Activated naive CD4-positive, alpha-beta T cell treated with anti-CD3 and anti-CD28 coated beads, Interleukin-2, amount 50 U/mL, for 24 hours (primary cell): ENCODE measurements at regions not wholly inside any gene's neighbourhood (a gene's known extent, or its start where the extent isn't known, plus 50 kb on each side); places are given as distances from the start of the nearest gene placed in this dataset.
A peak's percentile ranks its signal among the peaks of the same experiment; 100 is the strongest.

Experiments
- H3K27ac Mint-ChIP-seq: one replicate; pipeline ENCODE4 v1.8.0; 2021; ENCODE audit warnings: mild to moderate bottlenecking, mixed read lengths
- H3K27me3 Mint-ChIP-seq: one replicate; pipeline ENCODE4 v1.8.0; 2021; ENCODE audit warnings: mixed read lengths
- H3K36me3 Mint-ChIP-seq: one replicate; pipeline ENCODE4 v1.8.0; 2021; ENCODE audit warnings: mixed read lengths
- H3K4me1 Mint-ChIP-seq: one replicate; pipeline ENCODE4 v1.8.0; 2021; ENCODE audit warnings: mixed read lengths
- H3K4me3 Mint-ChIP-seq: one replicate; pipeline ENCODE4 v1.8.0; 2021; ENCODE audit warnings: mild to moderate bottlenecking, mixed read lengths
- H3K9me3 Mint-ChIP-seq: one replicate; pipeline ENCODE4 v1.8.0; 2021; ENCODE audit warnings: mixed read lengths

DNA sequence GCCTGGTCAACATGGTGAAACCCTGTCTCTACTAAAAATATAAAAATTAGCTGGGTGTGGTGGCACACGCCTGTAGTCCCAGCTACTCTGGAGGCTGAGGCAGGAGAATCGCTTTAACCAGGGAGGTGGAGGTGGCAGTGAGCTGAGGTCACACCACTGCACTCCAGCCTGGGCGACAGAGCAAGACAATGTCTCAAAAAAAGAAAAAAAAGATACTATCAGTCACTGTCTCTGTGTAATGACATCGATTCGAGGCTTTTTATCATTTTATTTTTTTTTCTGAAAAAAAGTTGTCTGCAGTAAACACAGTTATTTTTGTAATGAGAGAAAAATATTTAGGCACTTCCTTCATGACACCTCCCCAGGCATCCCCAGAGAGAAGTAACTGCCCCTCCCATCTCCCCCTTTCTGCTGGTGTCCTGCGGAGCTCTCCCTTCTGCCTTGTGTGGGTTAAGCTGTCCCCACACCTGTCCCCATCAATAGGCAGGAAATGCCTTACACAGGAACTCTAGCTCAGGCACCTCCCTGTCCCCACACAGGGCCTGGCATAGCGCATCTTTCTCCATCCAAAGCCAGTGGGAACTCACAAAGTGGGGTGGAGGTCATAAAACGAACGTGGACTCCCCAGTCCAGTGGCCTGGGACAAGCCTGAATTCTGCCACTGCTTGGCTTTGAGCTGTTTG, 132.0 kb downstream of the SYF2 start:
- Mint-ChIP-seq H3K9me3 (no peaks in the 10 kb centered on the region), H3K4me3 (peak overlapping the region; percentile 9), H3K36me3 (no peaks in the 10 kb centered on the region), H3K27ac (no peak overlapping the region), H3K4me1 (peaks cover 47% of the 10 kb centered on the region), H3K27me3 (no peaks in the 10 kb centered on the region)

DNA sequence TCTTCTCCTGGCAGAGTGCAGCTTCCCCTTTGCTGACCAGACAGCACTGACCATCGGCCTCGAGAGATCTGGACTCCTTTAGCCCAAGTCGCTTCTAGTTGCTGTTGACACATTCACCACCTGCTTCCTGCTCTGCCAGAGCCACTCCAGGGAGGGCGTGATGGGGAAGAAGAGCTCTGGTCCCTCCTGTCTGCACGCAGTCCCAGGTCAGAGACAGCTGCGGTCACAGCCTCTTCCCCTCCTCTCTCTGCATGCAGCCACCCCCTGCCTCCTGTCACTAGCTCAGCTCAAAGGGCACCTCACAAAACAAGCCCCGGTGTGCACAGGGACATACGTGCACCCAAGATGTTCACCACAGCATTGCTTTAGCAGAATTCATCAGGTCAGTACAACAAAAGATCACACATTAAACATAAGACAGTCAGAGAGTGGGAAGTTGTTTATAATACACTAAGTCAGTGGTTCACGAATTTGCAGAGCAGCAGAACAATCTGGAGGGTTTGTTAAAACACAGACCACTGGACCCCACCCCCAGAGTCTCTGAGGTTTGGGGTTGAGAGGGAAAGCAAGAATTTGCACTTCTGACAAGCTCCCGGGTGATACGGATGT, 132.9 kb downstream of the SYF2 start:
- H3K27ac Mint-ChIP-seq: no peak overlapping the region
- H3K4me1 Mint-ChIP-seq: peaks cover 54% of the 10 kb centered on the region
- no peaks in the 10 kb centered on the region for H3K9me3 Mint-ChIP-seq
- peak overlapping the region; percentile 34 for H3K4me3 Mint-ChIP-seq
- no peaks in the 10 kb centered on the region for H3K27me3 Mint-ChIP-seq
- no peaks in the 10 kb centered on the region for H3K36me3 Mint-ChIP-seq

DNA sequence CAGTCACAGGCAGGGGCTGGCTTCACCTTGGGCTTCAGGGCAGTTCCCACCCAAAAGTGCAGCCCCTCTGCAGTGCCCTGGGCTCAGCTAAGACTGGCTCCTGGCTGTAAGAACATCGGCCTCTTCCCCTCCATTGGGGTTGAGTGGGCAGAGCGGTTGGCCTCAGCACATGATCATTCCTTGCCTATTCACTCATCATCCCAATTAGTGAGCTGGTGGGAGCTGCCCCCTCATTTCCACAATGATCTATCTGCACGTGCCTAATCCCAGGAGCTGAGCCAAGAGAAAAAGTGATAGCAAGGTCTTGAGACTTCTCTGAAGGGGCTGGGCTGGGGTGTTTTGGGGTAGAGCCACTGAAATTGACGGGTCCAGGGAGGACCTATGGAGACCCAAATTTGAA, 133.6 kb downstream of the SYF2 start:
- no peaks in the 10 kb centered on the region for H3K9me3 Mint-ChIP-seq
- H3K4me3 Mint-ChIP-seq: no peak overlapping the region
- H3K36me3 Mint-ChIP-seq: no peaks in the 10 kb centered on the region
- peaks cover 54% of the 10 kb centered on the region for H3K4me1 Mint-ChIP-seq
- no peak overlapping the region for H3K27ac Mint-ChIP-seq
- H3K27me3 Mint-ChIP-seq: no peaks in the 10 kb centered on the region

DNA sequence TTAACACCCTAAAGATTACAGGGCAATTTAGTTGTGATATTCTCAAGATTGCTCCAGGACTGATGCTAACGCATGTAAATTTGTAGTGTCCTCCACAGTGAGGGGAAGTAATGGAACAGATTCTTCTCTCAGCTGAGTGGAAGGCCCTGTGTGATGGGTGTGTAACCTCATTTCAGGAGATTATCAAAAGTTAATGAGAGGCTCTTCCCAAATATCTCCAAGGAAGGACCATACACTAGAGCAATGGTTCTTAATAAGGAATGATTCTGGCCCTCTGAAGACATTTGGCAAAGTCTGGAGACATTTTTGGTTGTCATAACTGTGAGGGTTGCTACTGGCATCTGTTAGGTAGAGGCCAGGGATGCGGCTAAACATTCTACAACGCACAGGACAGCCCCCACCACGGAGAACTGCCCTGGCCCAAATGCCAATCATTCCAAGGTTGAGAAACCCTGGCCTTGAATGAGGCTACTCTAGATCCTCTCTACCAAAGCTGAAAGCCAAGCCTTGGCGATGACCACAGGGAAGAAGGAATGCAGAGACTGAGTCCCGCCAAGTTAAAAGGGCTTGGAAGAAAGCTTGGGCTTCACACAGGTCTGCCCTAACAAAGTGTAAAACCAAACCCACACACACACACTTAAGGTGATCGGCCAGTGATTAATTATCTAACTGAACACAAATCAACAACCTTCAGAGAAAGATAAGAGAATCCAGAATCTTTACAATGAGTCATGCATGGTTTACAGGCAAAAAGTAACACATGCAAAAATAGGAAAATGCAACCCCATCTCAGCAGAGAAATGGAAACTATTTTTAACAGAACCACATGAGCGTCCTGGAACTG, 135.8 kb downstream of the SYF2 start:
- H3K4me3 Mint-ChIP-seq: no peak overlapping the region
- H3K36me3 Mint-ChIP-seq: no peaks in the 10 kb centered on the region
- no peaks in the 10 kb centered on the region for H3K27me3 Mint-ChIP-seq
- H3K27ac Mint-ChIP-seq: peak overlapping the region; percentile 15
- H3K9me3 Mint-ChIP-seq: no peaks in the 10 kb centered on the region
- H3K4me1 Mint-ChIP-seq: peaks cover 50% of the 10 kb centered on the region

DNA sequence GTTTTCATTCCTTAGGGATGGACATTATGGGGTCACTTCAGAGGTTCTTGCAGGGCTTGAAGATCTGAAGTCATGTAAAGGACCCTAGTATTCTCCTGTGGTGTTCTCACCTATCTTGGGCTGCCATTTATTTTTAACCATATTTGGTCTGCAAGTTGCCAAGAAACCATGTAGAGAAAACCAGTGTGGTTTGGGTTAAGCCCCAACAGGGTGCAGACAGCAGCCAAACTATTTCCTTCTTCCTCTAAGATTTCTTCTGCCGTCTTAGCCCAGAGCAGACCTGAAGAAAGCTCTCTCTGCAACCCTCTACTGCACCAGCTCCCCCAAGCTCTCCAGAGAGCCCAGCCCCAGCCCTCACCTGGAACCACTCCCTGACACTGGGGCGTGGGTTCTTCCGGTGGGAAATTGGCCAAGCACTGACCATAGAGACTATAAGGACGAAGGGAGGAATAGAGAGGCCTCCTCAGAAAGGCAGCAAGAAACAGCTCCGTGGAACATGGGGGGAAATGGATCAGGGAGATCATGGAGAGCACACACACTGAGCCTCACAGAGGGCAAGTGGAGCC, 136.6 kb downstream of the SYF2 start:
- Mint-ChIP-seq H3K9me3 (no peaks in the 10 kb centered on the region), H3K36me3 (no peaks in the 10 kb centered on the region), H3K4me3 (no peak overlapping the region), H3K27ac (peak overlapping the region; percentile 46), H3K4me1 (peaks cover 42% of the 10 kb centered on the region), H3K27me3 (no peaks in the 10 kb centered on the region)

DNA sequence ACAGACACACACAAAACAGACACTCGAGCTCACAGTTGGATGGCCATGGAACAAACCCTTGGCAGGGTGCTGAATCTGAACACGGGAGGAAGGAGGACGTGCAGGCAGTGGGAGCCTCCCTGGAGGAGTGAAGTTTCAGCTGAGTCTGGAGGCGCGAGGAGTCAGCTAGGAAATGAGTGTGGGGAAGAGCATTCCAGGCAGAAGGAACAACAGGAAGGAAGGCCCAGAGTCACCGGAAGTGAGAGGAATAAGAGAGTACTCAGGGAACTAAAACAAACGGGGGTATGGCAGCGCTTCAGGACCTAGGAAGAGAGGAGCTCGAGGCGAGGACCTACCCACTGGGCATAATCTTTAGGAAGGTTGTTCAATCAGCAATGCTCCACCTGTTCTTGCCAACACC, 137.3 kb downstream of the SYF2 start:
- Mint-ChIP-seq H3K4me3 (no peak overlapping the region), H3K27ac (no peak overlapping the region), H3K4me1 (peaks cover 37% of the 10 kb centered on the region), H3K27me3 (no peaks in the 10 kb centered on the region), H3K9me3 (no peaks in the 10 kb centered on the region), H3K36me3 (no peaks in the 10 kb centered on the region)

DNA sequence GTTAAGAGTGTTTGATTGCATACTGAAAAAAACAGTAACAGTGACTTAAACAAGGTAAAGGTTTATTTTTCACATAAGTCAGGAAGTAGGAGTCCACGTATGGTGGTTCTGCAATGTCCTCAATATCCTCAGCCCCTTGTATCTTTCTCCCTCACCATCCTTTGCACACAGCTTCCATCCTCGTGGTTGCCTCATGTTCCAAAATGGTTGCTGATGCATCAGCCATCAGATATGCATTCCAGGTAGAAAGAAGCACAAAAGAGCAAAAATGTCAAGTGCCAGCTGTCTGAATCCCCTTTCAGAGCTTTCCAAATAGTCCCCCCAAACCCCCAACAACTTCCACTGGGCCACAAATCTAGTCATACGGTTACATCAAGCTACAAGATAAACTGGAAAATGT, 138.1 kb downstream of the SYF2 start:
- peaks cover 30% of the 10 kb centered on the region for H3K4me1 Mint-ChIP-seq
- H3K27ac Mint-ChIP-seq: no peak overlapping the region
- H3K27me3 Mint-ChIP-seq: no peaks in the 10 kb centered on the region
- H3K4me3 Mint-ChIP-seq: no peak overlapping the region
- no peaks in the 10 kb centered on the region for H3K36me3 Mint-ChIP-seq
- H3K9me3 Mint-ChIP-seq: no peaks in the 10 kb centered on the region

DNA sequence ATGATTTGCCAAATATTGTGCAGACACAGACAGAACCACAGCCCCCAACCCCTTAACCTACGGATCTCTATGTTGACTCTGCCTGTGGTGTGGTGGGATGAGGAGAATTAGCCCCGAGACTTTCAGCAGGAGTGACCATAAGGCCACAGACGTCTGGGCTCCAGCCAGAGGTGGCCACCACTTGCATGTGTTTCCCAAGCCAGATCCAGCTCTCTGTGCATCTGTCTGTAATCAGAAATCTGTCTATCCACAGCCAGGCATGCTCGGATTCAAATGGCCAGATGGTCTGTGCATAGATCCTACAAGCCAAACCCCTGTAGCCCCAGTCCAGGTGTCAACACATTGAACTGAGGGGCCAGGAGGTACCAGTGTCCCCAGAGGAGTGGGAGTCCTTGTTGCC, 140.6 kb downstream of the SYF2 start:
- no peaks in the 10 kb centered on the region for H3K36me3 Mint-ChIP-seq
- H3K4me3 Mint-ChIP-seq: no peak overlapping the region
- peaks cover 20% of the 10 kb centered on the region for H3K4me1 Mint-ChIP-seq
- H3K27ac Mint-ChIP-seq: peak overlapping the region; percentile 23
- no peaks in the 10 kb centered on the region for H3K9me3 Mint-ChIP-seq
- no peaks in the 10 kb centered on the region for H3K27me3 Mint-ChIP-seq

DNA sequence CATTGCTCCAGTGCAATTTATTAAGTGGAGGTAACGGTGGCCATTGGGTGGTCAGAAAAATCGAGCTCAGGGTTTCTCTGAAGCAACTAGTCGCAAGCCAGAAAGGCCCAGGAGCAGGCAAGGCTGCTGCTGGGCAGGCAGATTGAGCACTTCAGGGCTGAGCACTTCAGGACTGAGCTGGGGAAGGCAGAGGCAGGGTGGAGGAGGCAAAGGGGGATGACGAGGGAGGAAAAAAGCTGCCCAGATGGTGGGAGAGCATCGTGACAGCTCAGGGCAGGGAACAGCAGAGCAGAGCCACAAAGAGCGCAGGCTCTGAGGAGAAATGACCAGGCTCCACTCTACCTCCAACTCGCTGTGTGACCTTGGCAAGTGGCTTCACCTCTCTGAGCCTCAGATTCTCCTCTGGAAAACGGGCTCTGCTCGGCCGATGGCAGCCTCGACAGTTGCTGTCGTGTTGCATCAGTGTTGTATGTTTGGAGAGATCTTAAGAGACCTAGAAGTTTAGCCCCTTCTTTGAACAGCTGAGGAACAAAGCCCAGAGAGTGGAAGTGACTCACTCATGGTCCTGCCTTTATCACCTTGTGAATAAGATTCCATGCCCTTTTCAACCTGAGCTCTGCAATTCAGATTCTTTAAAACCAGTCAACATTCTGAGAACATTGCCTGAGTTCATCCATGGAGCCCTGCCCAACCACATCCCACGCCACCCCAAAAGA, 141.4 kb downstream of the SYF2 start:
- Mint-ChIP-seq H3K27ac (no peak overlapping the region), H3K36me3 (no peaks in the 10 kb centered on the region), H3K27me3 (no peaks in the 10 kb centered on the region), H3K4me1 (peaks cover 12% of the 10 kb centered on the region), H3K4me3 (no peak overlapping the region), H3K9me3 (no peaks in the 10 kb centered on the region)

DNA sequence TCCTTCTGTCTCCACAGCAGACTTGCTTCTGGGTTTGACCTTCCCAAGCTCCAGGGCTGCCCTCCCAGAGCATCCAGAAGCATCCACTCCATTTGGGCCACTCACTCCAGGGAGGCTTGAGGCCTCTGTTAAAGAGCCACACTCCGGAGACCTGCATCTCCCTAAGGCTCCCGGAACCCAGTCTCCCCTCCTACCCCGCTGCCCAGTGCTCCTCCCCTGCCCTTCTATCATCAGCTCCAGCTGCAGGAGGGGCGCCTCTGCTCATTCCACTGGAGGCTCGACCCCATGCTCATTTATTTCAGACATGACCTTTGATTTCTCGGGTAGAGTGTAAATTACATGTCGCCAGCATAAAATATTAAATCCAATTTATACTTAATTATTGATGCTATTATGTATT, 142.5 kb downstream of the SYF2 start:
- Mint-ChIP-seq H3K27me3 (no peaks in the 10 kb centered on the region), H3K27ac (no peak overlapping the region), H3K36me3 (no peaks in the 10 kb centered on the region), H3K9me3 (no peaks in the 10 kb centered on the region), H3K4me3 (no peak overlapping the region), H3K4me1 (peaks cover 2% of the 10 kb centered on the region)

DNA sequence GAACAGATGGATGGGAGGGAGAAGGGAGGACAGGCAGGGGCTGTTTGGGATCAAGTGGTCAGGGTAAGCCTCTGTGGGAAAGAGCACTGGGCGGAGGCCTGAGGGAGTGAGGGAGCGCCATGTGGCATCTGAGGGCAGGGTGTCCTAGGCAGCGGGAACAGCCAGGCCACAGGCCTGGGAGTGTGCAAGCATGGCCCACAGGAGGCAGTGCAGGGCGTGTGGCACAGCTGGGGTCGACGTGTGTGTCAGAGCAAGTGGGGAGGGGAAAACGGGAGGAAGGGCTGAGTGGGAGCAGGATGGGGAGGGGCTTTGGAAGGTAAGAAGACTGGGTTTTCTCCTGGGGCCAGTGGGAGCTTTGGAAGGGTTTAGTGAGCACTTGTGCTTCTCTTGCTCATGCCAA, 143.4 kb downstream of the SYF2 start:
- no peaks in the 10 kb centered on the region for H3K27me3 Mint-ChIP-seq
- no peak overlapping the region for H3K27ac Mint-ChIP-seq
- no peaks in the 10 kb centered on the region for H3K4me1 Mint-ChIP-seq
- no peak overlapping the region for H3K4me3 Mint-ChIP-seq
- H3K9me3 Mint-ChIP-seq: no peaks in the 10 kb centered on the region
- H3K36me3 Mint-ChIP-seq: no peaks in the 10 kb centered on the region

DNA sequence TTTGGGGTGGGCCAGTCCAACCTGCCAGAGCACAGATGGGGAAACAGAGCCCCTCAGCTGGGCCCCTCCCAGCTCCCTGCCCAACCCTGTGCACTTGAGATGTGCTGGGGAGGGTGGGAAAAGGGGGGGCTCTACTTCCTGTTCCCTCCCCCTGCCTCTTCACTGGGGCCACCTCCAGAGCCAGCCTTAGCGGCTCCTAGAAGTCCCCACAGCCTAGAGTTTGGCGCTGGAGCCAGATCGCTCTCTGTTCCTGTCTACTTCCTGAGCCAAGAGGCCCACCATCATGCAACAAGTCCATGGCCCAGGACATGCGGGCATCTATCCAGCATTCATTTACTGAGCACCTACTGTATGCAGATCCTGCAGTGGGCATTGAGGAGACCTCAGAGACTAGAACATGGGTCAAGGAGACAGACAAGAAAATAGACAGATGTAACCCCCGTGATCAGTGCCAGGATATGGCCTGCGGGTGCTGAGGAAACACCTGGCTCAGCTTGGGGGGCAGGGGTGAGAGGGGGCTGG, 144.1 kb downstream of the SYF2 start:
- Mint-ChIP-seq H3K4me3 (no peak overlapping the region), H3K27ac (no peak overlapping the region), H3K36me3 (no peaks in the 10 kb centered on the region), H3K4me1 (no peaks in the 10 kb centered on the region), H3K9me3 (no peaks in the 10 kb centered on the region), H3K27me3 (no peaks in the 10 kb centered on the region)

DNA sequence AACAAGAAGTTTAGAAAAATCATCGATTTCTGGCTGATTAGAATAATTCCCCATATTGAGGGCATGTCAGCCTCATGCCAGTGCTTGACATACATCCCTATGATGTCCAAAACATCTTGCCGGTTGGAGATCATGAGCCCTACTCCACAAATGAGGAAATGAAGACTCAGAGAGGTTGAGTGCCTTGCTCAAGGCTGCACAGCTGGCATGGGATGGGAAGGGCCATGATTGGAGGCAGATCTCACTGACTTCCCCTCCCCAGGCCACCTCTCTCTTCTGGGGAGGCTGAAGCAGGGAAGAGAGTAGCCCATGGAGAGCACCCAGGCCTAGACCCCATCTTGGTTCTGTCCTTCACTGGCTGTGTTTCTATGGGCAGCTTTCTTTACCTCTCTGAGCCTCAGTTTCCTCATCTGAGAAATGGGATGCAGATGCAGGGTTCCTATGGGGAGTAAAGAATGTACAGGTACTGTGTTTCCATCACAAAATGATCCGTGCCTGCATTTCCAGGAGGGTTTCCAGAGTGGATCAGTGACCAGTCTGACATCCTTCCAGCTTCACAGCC, 145.7 kb downstream of the SYF2 start:
- Mint-ChIP-seq H3K27ac (no peak overlapping the region), H3K36me3 (no peaks in the 10 kb centered on the region), H3K9me3 (no peaks in the 10 kb centered on the region), H3K4me3 (no peak overlapping the region), H3K4me1 (no peaks in the 10 kb centered on the region), H3K27me3 (no peaks in the 10 kb centered on the region)

DNA sequence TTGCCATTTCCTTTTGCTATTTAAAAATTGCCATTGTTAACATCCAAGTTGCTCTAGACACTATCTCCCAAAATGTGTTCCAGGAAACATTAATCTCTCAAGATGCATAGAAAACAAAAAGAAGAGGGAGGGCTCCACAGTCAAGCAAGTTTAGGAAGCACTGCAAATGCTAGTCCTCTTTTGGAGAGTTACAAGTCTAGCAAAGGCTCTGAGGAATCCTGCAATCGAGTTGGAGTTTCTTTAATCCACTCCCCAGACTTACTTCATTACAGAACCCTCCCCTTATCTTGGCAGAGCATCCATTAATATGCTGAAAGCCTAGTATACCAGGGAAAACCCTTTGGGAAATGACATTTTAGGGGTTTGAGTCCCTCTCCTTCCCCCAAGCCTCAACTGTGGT, 147.9 kb downstream of the SYF2 start:
- Mint-ChIP-seq H3K9me3 (no peaks in the 10 kb centered on the region), H3K36me3 (no peaks in the 10 kb centered on the region), H3K4me3 (no peak overlapping the region), H3K27ac (no peak overlapping the region), H3K27me3 (no peaks in the 10 kb centered on the region), H3K4me1 (no peaks in the 10 kb centered on the region)
